ENCODE measurements at regions not wholly inside any gene's neighbourhood (a gene's known extent, or its start where the extent isn't known, plus 50 kb on each side); places are given as distances from the start of the nearest gene placed in this dataset.

DNA sequence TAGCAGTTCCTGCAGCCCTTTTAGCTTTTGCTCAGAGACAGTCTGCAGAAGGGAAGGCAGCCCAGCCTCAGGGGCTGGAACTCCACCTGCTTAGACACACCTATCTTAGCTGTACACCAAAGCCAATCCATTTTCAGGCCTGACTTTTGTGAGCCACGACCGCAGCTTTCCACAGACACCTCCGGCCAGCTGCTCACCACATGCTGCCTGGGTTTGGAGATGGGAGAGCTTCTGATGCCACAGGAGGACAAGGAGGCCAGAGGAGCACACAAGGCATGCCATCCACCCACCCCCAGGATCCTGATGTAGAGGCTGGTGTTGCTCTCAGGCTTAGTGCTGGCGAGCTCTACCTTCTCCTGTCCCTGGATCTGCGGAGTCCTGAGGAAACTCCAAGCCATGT, 141.8 kb upstream of the NALF2 start:
- TF ChIP-seq, protein P1, sequence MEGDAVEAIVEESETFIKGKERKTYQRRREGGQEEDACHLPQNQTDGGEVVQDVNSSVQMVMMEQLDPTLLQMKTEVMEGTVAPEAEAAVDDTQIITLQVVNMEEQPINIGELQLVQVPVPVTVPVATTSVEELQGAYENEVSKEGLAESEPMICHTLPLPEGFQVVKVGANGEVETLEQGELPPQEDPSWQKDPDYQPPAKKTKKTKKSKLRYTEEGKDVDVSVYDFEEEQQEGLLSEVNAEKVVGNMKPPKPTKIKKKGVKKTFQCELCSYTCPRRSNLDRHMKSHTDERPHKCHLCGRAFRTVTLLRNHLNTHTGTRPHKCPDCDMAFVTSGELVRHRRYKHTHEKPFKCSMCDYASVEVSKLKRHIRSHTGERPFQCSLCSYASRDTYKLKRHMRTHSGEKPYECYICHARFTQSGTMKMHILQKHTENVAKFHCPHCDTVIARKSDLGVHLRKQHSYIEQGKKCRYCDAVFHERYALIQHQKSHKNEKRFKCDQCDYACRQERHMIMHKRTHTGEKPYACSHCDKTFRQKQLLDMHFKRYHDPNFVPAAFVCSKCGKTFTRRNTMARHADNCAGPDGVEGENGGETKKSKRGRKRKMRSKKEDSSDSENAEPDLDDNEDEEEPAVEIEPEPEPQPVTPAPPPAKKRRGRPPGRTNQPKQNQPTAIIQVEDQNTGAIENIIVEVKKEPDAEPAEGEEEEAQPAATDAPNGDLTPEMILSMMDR (IDR thresholded peaks at IDR 0.05): no peak
- TF ChIP-seq POLR2A (IDR thresholded peaks at IDR 0.05): no peak
- no peak for TF ChIP-seq POLR2AphosphoS5 (IDR thresholded peaks at IDR 0.05)
